ENCODE measurements at regions not wholly inside any gene's neighbourhood (a gene's known extent, or its start where the extent isn't known, plus 50 kb on each side); places are given as distances from the start of the nearest gene placed in this dataset.

GRCh38 chr2:125364192-125364983 is 1291.6 kb upstream of the GYPC start:
- no peak for TF ChIP-seq CTCF (conservative IDR thresholded peaks at IDR 0.05)
- H3K27ac ChIP-seq, result no peak overlapping the region

GRCh38 chr2:125364984-125365265 is 1291.0 kb upstream of the GYPC start:
- TF ChIP-seq CTCF (conservative IDR thresholded peaks at IDR 0.05), result no peak
- no peak overlapping the region for H3K27ac ChIP-seq

- H3K27ac ChIP-seq, result no peak overlapping the region
- no peak for TF ChIP-seq CTCF (conservative IDR thresholded peaks at IDR 0.05)
These were observed 1284.1 kb upstream of the GYPC start for GRCh38 chr2:125371867-125372266.

GRCh38 chr2:125373293-125373692 is 1282.7 kb upstream of the GYPC start:
- H3K27ac ChIP-seq, result no peak overlapping the region
- no peak for TF ChIP-seq CTCF (conservative IDR thresholded peaks at IDR 0.05)

GRCh38 chr2:125386074-125386473 is 1269.9 kb upstream of the GYPC start:
- H3K27ac ChIP-seq, result no peak overlapping the region
- TF ChIP-seq CTCF (conservative IDR thresholded peaks at IDR 0.05), result no peak

- TF ChIP-seq CTCF (conservative IDR thresholded peaks at IDR 0.05), result no peak
- no peak overlapping the region for H3K27ac ChIP-seq
These were observed 1258.3 kb upstream of the GYPC start for GRCh38 chr2:125397535-125398251.

GRCh38 chr2:125398738-125399524 is 1257.0 kb upstream of the GYPC start:
- no peak for TF ChIP-seq CTCF (conservative IDR thresholded peaks at IDR 0.05)
- H3K27ac ChIP-seq, result no peak overlapping the region
